Neural cell (in vitro differentiated cells): ENCODE measurements at regions not wholly inside any gene's neighbourhood (a gene's known extent, or its start where the extent isn't known, plus 50 kb on each side); places are given as distances from the start of the nearest gene placed in this dataset.

Source experiments
- EZH2 ChIP-seq: fragments of 200-600, 300-800 bp; shearing (Covaris generic), sonication (generic); IDR thresholded peaks from 2 replicates; pipeline ENCODE4 v1.6.1; 2014; ENCODE audit warnings: antibody characterized with exemption, low read length, borderline replicate concordance, mild to moderate bottlenecking; ENCODE audit not compliant: insufficient read depth, poor library complexity, severe bottlenecking
- POLR2AphosphoS5 ChIP-seq: IDR thresholded peaks from 2 replicates; pipeline ENCODE4 v1.6.1; 2012
- TAF1 ChIP-seq: IDR thresholded peaks from 2 replicates; pipeline ENCODE4 v1.6.1; 2012; ENCODE audit warnings: low read depth
- TF ChIP-seq, protein P1 (sequence below): fragments of 450-650 bp; IDR thresholded peaks from 2 replicates; pipeline ENCODE4 v1.5.1; 2014; ENCODE audit warnings: antibody characterized with exemption, mild to moderate bottlenecking, moderate library complexity; ENCODE audit not compliant: poor library complexity, severe bottlenecking

- TF ChIP-seq, protein P1, sequence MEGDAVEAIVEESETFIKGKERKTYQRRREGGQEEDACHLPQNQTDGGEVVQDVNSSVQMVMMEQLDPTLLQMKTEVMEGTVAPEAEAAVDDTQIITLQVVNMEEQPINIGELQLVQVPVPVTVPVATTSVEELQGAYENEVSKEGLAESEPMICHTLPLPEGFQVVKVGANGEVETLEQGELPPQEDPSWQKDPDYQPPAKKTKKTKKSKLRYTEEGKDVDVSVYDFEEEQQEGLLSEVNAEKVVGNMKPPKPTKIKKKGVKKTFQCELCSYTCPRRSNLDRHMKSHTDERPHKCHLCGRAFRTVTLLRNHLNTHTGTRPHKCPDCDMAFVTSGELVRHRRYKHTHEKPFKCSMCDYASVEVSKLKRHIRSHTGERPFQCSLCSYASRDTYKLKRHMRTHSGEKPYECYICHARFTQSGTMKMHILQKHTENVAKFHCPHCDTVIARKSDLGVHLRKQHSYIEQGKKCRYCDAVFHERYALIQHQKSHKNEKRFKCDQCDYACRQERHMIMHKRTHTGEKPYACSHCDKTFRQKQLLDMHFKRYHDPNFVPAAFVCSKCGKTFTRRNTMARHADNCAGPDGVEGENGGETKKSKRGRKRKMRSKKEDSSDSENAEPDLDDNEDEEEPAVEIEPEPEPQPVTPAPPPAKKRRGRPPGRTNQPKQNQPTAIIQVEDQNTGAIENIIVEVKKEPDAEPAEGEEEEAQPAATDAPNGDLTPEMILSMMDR = no peak
- TF ChIP-seq EZH2 = no peak
- TF ChIP-seq POLR2AphosphoS5 = no peak
- TF ChIP-seq TAF1 = no peak
These were observed 228.9 kb upstream of the TNRC6C start for GRCh38 chr17:77729587-77729986.
